Lower lobe of right lung (tissue), 2 donors: ENCODE measurements at regions not wholly inside any gene's neighbourhood (a gene's known extent, or its start where the extent isn't known, plus 50 kb on each side); places are given as distances from the start of the nearest gene placed in this dataset.
"Not testable (repeated sequence)": the region's sequence is repeated elsewhere in the genome, so short reads cannot be mapped to it uniquely, and the experiment has no call there.

ENCODE experiments used
- ATAC-seq, 2 donors: fragments of 200-7000 bp; cut with Tn5 transposase; one replicate each; pipeline ENCODE4 v1.9.1; 2020 to 2022; ENCODE audit warnings: mild to moderate bottlenecking in 2 of 2, moderate library complexity in 2 of 2
- DNase-seq: peaks from one replicate; pipeline ENCODE4 v3.0.0-alpha.2; 2020
- H3K27ac ChIP-seq: fragments of 200-600 bp; one replicate; pipeline ENCODE4 v1.8.0; 2022
- H3K27me3 ChIP-seq: fragments of 200-600 bp; one replicate; pipeline ENCODE4 v1.8.0; 2022; ENCODE audit warnings: low read depth
- H3K36me3 ChIP-seq: fragments of 200-600 bp; one replicate; pipeline ENCODE4 v1.8.0; 2022; ENCODE audit warnings: mild to moderate bottlenecking
- H3K4me1 ChIP-seq: fragments of 200-600 bp; one replicate; pipeline ENCODE4 v1.8.0; 2022
- H3K4me3 ChIP-seq: fragments of 200-600 bp; one replicate; pipeline ENCODE4 v1.8.0; 2022; ENCODE audit warnings: mild to moderate bottlenecking
- H3K9me3 ChIP-seq: fragments of 200-600 bp; one replicate; pipeline ENCODE4 v1.8.0; 2022
- intact Hi-C: fragments of 100-400 bp; cut with DNase I; formaldehyde crosslinking; loops from one replicate; pipeline ENCODE4 v1.11.0; 2022
- TF ChIP-seq, protein P1 (sequence below): fragments of 200-600 bp; IDR thresholded peaks from one replicate; pipeline ENCODE4 v1.8.0; 2022; ENCODE audit warnings: antibody characterized with exemption, mild to moderate bottlenecking
- donor health status: DM: no; HTN: yes; CAD: no; lungs with severe emphysema.

DNA sequence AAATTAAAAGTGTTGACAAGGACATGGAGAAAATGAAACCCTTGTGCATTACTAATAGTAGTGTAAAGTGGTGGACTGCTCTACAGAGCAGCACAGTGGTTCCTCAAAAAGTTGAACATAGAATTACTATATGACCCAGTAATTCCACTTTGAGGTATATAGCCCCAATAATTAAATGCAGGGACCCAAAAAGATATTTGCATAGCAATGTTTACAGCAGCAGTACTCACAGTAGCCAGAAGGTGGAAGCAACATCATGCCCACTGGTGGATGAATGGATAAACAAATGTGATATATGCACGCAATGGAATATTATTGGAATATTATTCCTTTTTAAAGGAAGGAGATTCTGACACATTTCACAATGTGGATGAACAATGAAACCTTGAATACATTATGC is 121.3 kb downstream of the POTEH start:
- H3K9me3 ChIP-seq, intact Hi-C loops, H3K36me3 ChIP-seq, H3K4me3 ChIP-seq, H3K4me1 ChIP-seq, DNase-seq, H3K27me3 ChIP-seq, H3K27ac ChIP-seq: not testable (repeated sequence)
- peak; percentile 38 to 77 for ATAC-seq
- TF ChIP-seq, protein P1, sequence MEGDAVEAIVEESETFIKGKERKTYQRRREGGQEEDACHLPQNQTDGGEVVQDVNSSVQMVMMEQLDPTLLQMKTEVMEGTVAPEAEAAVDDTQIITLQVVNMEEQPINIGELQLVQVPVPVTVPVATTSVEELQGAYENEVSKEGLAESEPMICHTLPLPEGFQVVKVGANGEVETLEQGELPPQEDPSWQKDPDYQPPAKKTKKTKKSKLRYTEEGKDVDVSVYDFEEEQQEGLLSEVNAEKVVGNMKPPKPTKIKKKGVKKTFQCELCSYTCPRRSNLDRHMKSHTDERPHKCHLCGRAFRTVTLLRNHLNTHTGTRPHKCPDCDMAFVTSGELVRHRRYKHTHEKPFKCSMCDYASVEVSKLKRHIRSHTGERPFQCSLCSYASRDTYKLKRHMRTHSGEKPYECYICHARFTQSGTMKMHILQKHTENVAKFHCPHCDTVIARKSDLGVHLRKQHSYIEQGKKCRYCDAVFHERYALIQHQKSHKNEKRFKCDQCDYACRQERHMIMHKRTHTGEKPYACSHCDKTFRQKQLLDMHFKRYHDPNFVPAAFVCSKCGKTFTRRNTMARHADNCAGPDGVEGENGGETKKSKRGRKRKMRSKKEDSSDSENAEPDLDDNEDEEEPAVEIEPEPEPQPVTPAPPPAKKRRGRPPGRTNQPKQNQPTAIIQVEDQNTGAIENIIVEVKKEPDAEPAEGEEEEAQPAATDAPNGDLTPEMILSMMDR, result peak; percentile 19

DNA sequence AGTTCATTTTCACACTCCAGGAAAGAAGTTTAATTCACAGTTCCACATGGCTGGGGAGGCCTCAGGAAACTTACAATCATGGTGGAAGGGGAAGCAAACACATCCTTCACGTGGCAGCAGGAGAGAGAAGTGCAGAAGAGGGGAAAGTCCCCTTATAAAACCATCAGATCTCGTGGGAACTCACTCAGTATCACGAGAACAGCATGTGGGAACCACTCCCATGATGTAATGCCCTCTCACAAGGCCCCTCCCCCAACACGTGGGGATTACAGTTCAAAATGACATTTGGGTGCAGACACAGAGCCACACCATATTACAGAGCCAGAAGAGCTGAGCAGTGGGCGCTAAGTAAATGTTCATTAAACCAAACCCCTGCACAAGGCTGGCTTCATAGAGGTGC is 126.0 kb downstream of the POTEH start:
- intact Hi-C loops, H3K4me1 ChIP-seq, DNase-seq, H3K4me3 ChIP-seq, H3K27ac ChIP-seq, H3K9me3 ChIP-seq, H3K27me3 ChIP-seq, H3K36me3 ChIP-seq, ATAC-seq: not testable (repeated sequence)

DNA sequence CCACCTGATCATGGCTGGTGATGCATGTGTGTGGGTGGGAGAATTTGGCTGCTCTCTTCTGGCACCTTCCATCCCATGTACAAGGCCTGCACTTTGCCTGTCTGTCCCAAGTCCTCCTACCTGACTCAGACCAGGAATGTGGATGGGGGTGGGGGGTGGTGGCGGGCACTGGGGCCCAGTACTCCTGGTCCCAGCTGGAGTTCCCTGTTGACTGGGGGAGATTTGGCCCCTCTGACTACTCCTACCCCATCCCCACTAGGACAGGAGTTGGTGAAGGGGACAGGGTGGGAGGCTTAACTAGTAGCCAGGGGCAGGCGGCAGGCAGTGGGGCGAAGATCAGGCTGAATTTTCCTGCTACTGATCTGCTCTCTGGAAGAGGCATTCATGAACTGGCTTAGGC is 126.6 kb downstream of the POTEH start:
- DNase-seq, intact Hi-C loops: not testable (repeated sequence)
- ATAC-seq, result peak in 1 of 2 donors; percentile 16

DNA sequence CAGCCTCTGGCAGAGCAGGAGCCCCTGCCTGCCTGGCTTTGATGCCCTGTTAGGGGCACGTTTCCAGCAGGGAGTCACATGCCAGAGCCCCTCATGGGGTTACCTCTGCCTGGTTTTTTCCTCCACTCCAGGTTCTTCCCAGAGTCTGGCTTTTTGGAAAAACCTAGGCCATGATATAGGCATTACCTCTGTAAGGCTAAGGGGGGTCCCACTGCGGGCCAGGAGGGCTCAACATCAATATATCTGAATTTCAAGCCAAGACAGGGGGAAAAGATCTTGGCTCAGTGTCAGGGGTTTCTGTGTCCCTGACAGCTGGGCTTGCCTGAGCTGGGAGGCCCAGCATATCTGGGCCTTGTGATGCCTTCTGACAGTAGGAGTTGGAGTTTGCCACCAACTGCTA is 127.4 kb downstream of the POTEH start:
- DNase-seq, result not testable (repeated sequence)
- ATAC-seq, result peak in 1 of 2 donors; percentile 5

More for the DNA sequence above, 126.6 kb downstream of the POTEH start:
- not testable (repeated sequence) for H3K36me3 ChIP-seq, H3K9me3 ChIP-seq, H3K27me3 ChIP-seq, H3K27ac ChIP-seq, H3K4me1 ChIP-seq, H3K4me3 ChIP-seq

DNA sequence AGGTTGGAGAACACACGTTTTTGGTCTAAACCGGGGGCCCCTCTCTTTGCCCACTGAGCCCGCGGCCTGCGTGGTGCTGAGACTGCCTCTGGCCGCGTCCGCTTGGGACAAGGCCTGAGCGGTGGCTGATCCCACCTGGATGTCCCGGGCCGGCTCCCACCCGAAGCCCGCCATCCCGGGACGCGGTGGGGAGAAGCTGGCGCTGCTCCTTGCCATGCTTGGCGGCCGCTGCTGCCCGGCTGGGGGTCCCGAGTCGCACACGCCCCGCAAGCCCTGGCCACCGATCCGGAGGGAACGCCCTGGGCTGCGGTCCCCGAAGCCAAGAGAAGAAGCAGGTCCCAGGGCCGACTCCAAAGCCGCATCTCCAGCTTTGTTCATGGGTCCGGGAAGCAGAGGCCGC is 130.1 kb downstream of the POTEH start:
- H3K27me3 ChIP-seq, DNase-seq, intact Hi-C loops, ATAC-seq, H3K4me1 ChIP-seq, H3K4me3 ChIP-seq, H3K9me3 ChIP-seq, H3K36me3 ChIP-seq, H3K27ac ChIP-seq: not testable (repeated sequence)

More for the DNA sequence above, 127.4 kb downstream of the POTEH start:
- H3K27me3 ChIP-seq, H3K27ac ChIP-seq, H3K4me1 ChIP-seq, intact Hi-C loops, H3K9me3 ChIP-seq, H3K4me3 ChIP-seq, H3K36me3 ChIP-seq: not testable (repeated sequence)

DNA sequence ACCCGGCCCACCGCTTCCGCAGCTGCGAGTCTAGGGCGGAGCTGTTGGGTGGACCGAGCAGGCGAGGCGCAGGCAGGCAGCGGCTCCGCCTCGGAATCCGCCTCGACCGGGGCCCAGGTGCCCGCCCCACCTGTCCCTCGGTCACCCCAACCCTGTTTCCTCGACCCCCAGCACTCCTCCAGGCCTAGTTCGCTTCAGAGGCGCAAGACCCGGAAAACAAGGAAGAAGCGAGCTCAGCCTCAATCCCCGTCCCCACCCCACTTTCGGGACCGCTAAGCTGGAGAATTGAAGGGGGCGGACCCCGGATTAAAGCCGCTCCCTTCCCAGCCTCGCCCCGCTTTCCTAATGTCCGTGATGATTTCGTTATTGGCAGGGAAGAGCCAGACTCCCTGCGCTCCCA is 131.3 kb downstream of the POTEH start:
- H3K9me3 ChIP-seq, H3K4me3 ChIP-seq, H3K27ac ChIP-seq, H3K36me3 ChIP-seq, H3K4me1 ChIP-seq, H3K27me3 ChIP-seq, intact Hi-C loops, DNase-seq: not testable (repeated sequence)
- peak in 1 of 2 donors; percentile 15 for ATAC-seq

DNA sequence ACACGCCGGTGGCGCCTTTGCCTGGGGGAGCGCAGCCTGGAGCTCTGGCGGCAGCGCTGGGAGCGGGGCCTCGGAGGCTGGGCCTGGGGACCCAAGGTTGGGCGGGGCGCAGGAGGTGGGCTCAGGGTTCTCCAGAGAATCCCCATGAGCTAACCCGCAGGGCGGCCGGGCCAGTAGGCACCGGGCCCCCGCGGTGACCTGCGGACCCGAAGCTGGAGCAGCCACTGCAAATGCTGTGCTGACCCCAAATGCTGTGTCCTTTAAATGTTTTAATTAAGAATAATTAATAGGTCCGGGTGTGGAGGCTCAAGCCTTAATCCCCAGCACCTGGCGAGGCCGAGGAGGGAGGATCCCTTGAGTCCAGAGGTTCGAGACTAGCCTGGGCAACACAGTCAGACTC is 132.2 kb downstream of the POTEH start:
- H3K36me3 ChIP-seq, DNase-seq, intact Hi-C loops, ATAC-seq, H3K4me3 ChIP-seq, H3K27ac ChIP-seq, H3K27me3 ChIP-seq, H3K4me1 ChIP-seq, H3K9me3 ChIP-seq: not testable (repeated sequence)

DNA sequence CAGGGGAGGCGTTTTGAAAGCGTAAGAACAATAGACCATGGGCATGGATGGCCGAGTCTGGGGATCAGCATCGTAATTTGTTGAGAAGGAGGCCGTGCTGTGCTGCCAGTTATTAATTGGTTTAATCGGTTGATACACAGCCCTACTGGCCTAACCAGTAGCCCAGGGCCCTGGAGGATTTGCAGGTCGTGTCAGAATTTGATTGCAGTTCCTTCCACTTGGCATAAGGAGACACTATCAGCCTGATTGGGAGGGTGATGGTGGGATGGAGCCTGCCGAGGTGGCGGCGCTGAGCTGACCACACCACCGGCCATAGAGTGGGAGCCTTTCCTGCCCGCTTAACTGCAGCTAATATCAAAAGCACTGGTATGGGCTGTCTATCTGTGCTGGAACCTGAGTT is 133.4 kb downstream of the POTEH start:
- ATAC-seq, result peak in 1 of 2 donors; percentile 37
- intact Hi-C loops, H3K4me1 ChIP-seq, H3K9me3 ChIP-seq, H3K27me3 ChIP-seq, H3K27ac ChIP-seq, DNase-seq, H3K36me3 ChIP-seq, H3K4me3 ChIP-seq: not testable (repeated sequence)

DNA sequence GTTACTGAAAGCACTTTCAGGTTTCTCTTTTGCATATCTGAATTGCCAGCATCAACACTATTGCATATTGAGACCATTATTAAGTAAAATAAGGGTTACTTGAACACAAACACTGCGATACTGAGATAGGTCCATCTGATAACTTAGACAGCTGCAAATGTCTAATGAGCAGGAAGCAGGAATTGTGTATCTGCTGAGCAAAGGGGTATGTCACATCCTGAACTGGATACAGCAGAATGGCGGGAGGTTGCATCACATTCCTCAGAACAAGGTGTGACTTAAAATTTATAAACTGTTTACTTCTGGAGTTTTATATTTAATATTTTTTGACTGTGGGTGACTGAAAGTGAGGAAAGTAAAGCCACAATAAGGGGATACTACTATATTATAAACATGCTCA is 142.4 kb downstream of the POTEH start:
- H3K36me3 ChIP-seq, H3K4me3 ChIP-seq, ATAC-seq, DNase-seq, H3K27ac ChIP-seq, H3K4me1 ChIP-seq, H3K9me3 ChIP-seq, intact Hi-C loops, H3K27me3 ChIP-seq: not testable (repeated sequence)

DNA sequence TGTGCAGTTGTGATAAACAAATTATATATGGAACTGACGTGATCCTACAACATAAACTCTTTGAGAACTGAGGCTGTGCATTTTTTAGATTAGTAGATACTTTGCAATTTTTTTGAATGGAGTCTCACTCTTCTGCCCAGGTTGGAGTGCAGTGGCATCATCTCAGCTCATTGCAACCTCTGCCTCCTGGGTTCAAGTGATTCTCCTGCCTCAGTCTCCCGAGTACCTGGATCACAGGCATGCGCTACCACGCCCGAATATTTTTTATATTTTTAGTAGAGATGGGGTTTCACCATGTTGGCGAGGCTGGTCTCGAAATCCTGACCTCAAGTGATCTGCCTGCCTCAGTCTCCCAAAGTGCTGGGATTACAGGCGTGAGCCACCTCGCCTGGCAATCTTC is 145.9 kb downstream of the POTEH start:
- H3K27ac ChIP-seq, H3K4me1 ChIP-seq, intact Hi-C loops, H3K36me3 ChIP-seq, H3K27me3 ChIP-seq, DNase-seq, H3K9me3 ChIP-seq, H3K4me3 ChIP-seq: not testable (repeated sequence)
- ATAC-seq, result peak in 1 of 2 donors; percentile 37

DNA sequence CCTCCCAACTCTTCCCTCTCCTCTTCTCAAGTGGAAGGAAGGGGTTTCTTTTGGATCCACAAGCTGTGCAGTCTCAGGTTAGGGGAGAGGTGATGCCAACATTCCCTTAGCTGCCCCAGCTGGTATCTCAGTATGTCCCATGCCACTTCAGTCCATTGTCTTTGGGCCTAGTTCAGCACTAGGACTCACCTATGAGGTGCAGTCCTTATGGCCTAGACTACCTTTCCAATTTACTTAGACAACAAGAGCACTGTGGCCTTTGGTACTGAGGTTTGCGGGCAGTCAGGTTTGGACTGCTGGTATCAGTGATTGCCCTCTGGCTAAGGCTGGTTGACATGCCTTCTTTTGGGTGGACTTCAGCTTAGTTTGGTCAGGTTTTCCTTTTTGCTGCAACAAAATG is 159.9 kb downstream of the POTEH start:
- DNase-seq, H3K27ac ChIP-seq, intact Hi-C loops, H3K4me3 ChIP-seq, H3K9me3 ChIP-seq, H3K4me1 ChIP-seq, H3K36me3 ChIP-seq, H3K27me3 ChIP-seq: not testable (repeated sequence)
- peak; percentile 47 to 73 for ATAC-seq

DNA sequence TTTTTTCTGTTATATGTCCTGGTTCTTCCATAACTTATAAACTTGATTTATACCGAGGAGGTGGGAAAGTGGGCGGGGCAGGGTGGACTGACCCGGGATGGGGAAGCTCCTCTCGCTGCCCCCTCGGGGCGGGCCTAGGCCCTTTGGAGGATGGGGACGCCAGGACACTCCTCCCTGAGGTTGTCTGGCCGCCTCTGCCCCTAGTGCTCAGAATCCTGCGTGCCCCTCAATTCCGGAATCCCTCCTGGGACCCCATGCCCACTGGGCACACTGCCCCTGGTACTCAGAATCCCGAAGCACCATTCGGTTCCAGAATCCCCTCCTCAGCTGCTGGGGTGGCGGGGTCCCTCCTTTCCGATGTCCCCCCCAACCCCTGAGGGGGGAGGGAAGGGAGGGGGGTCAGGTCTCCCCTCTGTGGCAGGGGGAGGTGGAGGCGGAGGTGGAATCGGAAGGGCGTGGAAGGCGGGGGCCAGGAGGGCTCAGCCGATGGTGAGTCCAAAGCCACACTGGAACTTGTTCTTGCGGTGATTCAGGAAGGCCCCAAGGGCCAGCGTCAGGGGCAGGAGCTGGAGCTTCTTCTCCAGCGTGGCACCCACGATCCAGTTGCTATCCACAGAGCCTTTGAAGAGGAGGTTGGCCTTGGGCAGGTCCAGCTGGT is 164.0 kb downstream of the POTEH start:
- H3K4me3 ChIP-seq, intact Hi-C loops, H3K27me3 ChIP-seq, H3K9me3 ChIP-seq, DNase-seq, H3K4me1 ChIP-seq, H3K27ac ChIP-seq, H3K36me3 ChIP-seq: not testable (repeated sequence)
- ATAC-seq, result peak; percentile 38 to 49

DNA sequence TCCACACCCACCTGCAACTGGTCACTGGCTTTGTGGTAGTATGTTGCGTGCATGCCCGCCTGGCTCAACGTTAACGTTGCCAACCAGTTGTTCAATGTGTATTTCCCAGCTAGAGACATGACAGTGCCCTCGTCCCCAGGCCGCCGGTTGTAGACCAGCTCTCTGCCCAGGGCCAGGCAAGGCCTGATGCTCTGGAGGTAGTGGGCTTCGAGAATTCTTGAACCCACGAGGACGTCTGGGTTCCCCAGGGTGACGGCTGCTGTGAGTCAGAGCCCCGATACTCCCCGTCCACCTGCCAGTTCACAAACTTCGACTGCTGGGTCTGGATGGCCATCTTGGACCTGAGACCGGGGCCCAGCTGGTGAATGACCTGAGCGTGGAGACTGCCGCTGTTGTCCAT is 164.6 kb downstream of the POTEH start:
- intact Hi-C loops, H3K27me3 ChIP-seq, H3K9me3 ChIP-seq, H3K27ac ChIP-seq, H3K4me3 ChIP-seq, H3K36me3 ChIP-seq, H3K4me1 ChIP-seq: not testable (repeated sequence)
- DNase-seq, result peak; percentile 51
- peak; percentile 31 to 55 for ATAC-seq

DNA sequence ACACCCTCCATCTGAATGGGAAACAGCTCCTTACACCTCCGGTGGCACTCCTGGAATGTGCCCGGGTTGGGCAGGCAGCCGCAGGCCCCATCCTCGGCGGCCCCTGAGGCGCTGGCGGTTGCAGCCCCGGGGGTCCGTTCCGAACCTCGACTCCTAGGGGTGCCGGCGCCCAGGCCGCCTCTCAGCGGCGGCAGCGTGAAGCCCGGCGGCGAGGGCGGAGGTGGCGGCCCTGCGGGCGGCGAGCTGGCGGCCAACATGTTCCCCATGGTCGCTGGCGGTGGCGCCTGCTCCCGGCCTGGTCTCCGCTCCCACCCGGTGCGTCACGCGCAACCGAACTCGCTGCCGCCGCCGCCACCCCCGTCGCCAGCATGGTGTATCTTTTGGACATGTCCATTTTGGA is 165.2 kb downstream of the POTEH start:
- H3K36me3 ChIP-seq, H3K4me3 ChIP-seq, H3K4me1 ChIP-seq, intact Hi-C loops, H3K27me3 ChIP-seq, H3K9me3 ChIP-seq, DNase-seq, H3K27ac ChIP-seq: not testable (repeated sequence)
- peak; percentile 7 to 17 for ATAC-seq
